ENCODE measurements at regions not wholly inside any gene's neighbourhood (a gene's known extent, or its start where the extent isn't known, plus 50 kb on each side); places are given as distances from the start of the nearest gene placed in this dataset.

- no peak for DNase-seq
Measured at GRCh38 chr9:89888233-89888632, 283.4 kb downstream of the GADD45G start.

- no peak for DNase-seq
Measured at GRCh38 chr9:89888677-89889076, 283.9 kb downstream of the GADD45G start.

- DNase-seq, result no peak
Measured at GRCh38 chr9:89889865-89890264, 285.1 kb downstream of the GADD45G start.

GRCh38 chr9:89890326-89890980 is 285.6 kb downstream of the GADD45G start:
- DNase-seq, result no peak

GRCh38 chr9:89891221-89891590 is 286.4 kb downstream of the GADD45G start:
- DNase-seq, result no peak

GRCh38 chr9:89891591-89892304 is 286.9 kb downstream of the GADD45G start:
- DNase-seq, result peak; percentile 41

GRCh38 chr9:89892920-89893319 is 288.1 kb downstream of the GADD45G start:
- DNase-seq, result no peak

- DNase-seq, result no peak
Measured at GRCh38 chr9:89893886-89894285, 289.1 kb downstream of the GADD45G start.

- DNase-seq, result no peak
Measured at GRCh38 chr9:89896806-89897340, 292.1 kb downstream of the GADD45G start.

- no peak for DNase-seq
Measured at GRCh38 chr9:89899573-89899972, 294.8 kb downstream of the GADD45G start.

- no peak for DNase-seq
Measured at GRCh38 chr9:89901920-89902319, 297.1 kb downstream of the GADD45G start.

GRCh38 chr9:89902450-89903140 is 297.8 kb downstream of the GADD45G start:
- DNase-seq, result no peak

- DNase-seq, result no peak
Measured at GRCh38 chr9:89903141-89903475, 298.3 kb downstream of the GADD45G start.

GRCh38 chr9:89905606-89906338 is 301.0 kb downstream of the GADD45G start:
- no peak for DNase-seq

- DNase-seq, result no peak
Measured at GRCh38 chr9:89911721-89912604, 307.2 kb downstream of the GADD45G start.

GRCh38 chr9:89912605-89912953 is 307.8 kb downstream of the GADD45G start:
- no peak for DNase-seq

- DNase-seq, result no peak
Measured at GRCh38 chr9:89915187-89915586, 310.4 kb downstream of the GADD45G start.

- DNase-seq, result no peak
Measured at GRCh38 chr9:89916001-89916597, 311.3 kb downstream of the GADD45G start.

- DNase-seq, result no peak
Measured at GRCh38 chr9:89917861-89918260, 313.0 kb downstream of the GADD45G start.

GRCh38 chr9:89919171-89919681 is 314.4 kb downstream of the GADD45G start:
- no peak for DNase-seq

- DNase-seq, result no peak
Measured at GRCh38 chr9:89920131-89920530, 315.3 kb downstream of the GADD45G start.

GRCh38 chr9:89920951-89921350 is 316.1 kb downstream of the GADD45G start:
- no peak for DNase-seq

Data from midbrain (tissue), 1 donor.